ENCODE measurements at regions not wholly inside any gene's neighbourhood (a gene's known extent, or its start where the extent isn't known, plus 50 kb on each side); places are given as distances from the start of the nearest gene placed in this dataset.

- BruUV-seq (replicated peaks): no TSS peak
- CTCF ChIA-PET: interaction anchor here (1.1 to 6.0 kb wide), 7 partner anchors 20 to 224 kb away, joined by 3 to 73 read pairs (median 5); no protein-coding TSS in a partner anchor
Observed at GRCh38 chr3:13228584-13228983, 155.4 kb upstream of the IQSEC1 start.

More at GRCh38 chr3:13228584-13228983, 155.4 kb upstream of the IQSEC1 start:
- intact Hi-C loops (cut with micrococcal nuclease; ENCODE audit: unreplicated experiment): no loop called here
- in situ Hi-C loops (cut with MboI): no loop called here
- Histone ChIP-seq H3K9me3 (replicated peaks; ENCODE audit: control insufficient read depth, insufficient read depth, low read length) (no peaks in the 10 kb centered on the region), H3K4me2 (ENCODE audit: control insufficient read depth, insufficient read depth) (no peak overlapping the region), H4K20me1 (ENCODE audit: control insufficient read depth, insufficient read depth) (no peaks in the 10 kb centered on the region), H3K9ac (ENCODE audit: control insufficient read depth, insufficient read depth, low read length) (no peak overlapping the region), H3K4me1 (ENCODE audit: control insufficient read depth, insufficient read depth, low read length) (no peaks in the 10 kb centered on the region; the same call in 1 of the 2 replicates), H3K79me2 (ENCODE audit: control insufficient read depth, insufficient read depth, low read length) (no peaks in the 10 kb centered on the region), H2AFZ (ENCODE audit: control insufficient read depth, low read depth, low read length) (no peak overlapping the region), H3K27ac (ENCODE audit: control insufficient read depth, insufficient read depth) (no peak overlapping the region), H3K27me3 (replicated peaks in 1 of 2; ENCODE audit: control insufficient read depth in 2 of 2, insufficient read depth in 2 of 2, low read length in 1 of 2) (no peaks in the 10 kb centered on the region), H3K36me3 (ENCODE audit: control insufficient read depth in 2 of 2, insufficient read depth in 2 of 2, low read length in 1 of 2) (no peaks in the 10 kb centered on the region), H3K4me3 (no peak overlapping the region)
- POLR2A ChIA-PET: no interaction called here
- 62% methylated on average over 3 of the region's 3 CpGs for WGBS (ENCODE audit: insufficient coverage, insufficient replicate concordance, low lambda C conversion rate, missing lambda C conversion rate)
- DNase-seq (ENCODE audit: low read depth, low spot score): no peak
- ATAC-seq: no peak
- RAD21 ChIA-PET (ENCODE audit: unreplicated experiment): interaction anchor here (1.6 to 4.8 kb wide), 4 partner anchors 72 to 224 kb away, joined by 5 to 58 read pairs (median 14); no protein-coding TSS in a partner anchor
- no peak for FAIRE-seq
- SMC1A ChIA-PET (ENCODE audit: uncharacterized antibody, unreplicated experiment): interaction anchor here (0.9 to 3.5 kb wide), 3 partner anchors 137 to 224 kb away, joined by 3 to 37 read pairs (median 5); no protein-coding TSS in a partner anchor
- TF ChIP-seq SRF (IDR thresholded peaks at IDR 0.05; ENCODE audit: low read depth in 2 of 2, low read length in 2 of 2) (no peak), ATF7 (IDR thresholded peaks at IDR 0.05; ENCODE audit: low read depth) (no peak), CHD1 (IDR thresholded peaks at IDR 0.05; ENCODE audit: low read depth, low read length) (no peak), MYB (IDR thresholded peaks at IDR 0.05; ENCODE audit: borderline replicate concordance, low read depth, low read length) (no peak), SMAD1 (IDR thresholded peaks at IDR 0.05; ENCODE audit: low read depth, partially characterized antibody) (no peak), POLR2AphosphoS5 (IDR thresholded peaks at IDR 0.05; ENCODE audit: low read length) (no peak), NRF1 (conservative IDR thresholded peaks at IDR 0.05; ENCODE audit: low read depth, low read length) (no peak), ZZZ3 (IDR thresholded peaks at IDR 0.05; ENCODE audit: control insufficient read depth, insufficient read length, low read depth) (no peak), CHD4 (IDR thresholded peaks at IDR 0.05) (no peak), NFYB (IDR thresholded peaks at IDR 0.05; ENCODE audit: insufficient read depth, low read depth, low read length) (no peak), REST (IDR thresholded peaks at IDR 0.05; ENCODE audit: low read depth, low read length) (no peak), HDAC2 (IDR thresholded peaks at IDR 0.05) (no peak)
- TF ChIP-seq, protein P1, sequence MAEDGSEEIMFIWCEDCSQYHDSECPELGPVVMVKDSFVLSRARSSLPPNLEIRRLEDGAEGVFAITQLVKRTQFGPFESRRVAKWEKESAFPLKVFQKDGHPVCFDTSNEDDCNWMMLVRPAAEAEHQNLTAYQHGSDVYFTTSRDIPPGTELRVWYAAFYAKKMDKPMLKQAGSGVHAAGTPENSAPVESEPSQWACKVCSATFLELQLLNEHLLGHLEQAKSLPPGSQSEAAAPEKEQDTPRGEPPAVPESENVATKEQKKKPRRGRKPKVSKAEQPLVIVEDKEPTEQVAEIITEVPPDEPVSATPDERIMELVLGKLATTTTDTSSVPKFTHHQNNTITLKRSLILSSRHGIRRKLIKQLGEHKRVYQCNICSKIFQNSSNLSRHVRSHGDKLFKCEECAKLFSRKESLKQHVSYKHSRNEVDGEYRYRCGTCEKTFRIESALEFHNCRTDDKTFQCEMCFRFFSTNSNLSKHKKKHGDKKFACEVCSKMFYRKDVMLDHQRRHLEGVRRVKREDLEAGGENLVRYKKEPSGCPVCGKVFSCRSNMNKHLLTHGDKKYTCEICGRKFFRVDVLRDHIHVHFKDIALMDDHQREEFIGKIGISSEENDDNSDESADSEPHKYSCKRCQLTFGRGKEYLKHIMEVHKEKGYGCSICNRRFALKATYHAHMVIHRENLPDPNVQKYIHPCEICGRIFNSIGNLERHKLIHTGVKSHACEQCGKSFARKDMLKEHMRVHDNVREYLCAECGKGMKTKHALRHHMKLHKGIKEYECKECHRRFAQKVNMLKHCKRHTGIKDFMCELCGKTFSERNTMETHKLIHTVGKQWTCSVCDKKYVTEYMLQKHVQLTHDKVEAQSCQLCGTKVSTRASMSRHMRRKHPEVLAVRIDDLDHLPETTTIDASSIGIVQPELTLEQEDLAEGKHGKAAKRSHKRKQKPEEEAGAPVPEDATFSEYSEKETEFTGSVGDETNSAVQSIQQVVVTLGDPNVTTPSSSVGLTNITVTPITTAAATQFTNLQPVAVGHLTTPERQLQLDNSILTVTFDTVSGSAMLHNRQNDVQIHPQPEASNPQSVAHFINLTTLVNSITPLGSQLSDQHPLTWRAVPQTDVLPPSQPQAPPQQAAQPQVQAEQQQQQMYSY (CRISPR knock-in tag; IDR thresholded peaks at IDR 0.05): no peak
- TF ChIP-seq, protein P2, sequence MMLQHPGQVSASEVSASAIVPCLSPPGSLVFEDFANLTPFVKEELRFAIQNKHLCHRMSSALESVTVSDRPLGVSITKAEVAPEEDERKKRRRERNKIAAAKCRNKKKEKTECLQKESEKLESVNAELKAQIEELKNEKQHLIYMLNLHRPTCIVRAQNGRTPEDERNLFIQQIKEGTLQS (IDR thresholded peaks at IDR 0.05; ENCODE audit: borderline replicate concordance, extremely low read depth, low read depth, low read length): no peak
- TF ChIP-seq, protein P3, sequence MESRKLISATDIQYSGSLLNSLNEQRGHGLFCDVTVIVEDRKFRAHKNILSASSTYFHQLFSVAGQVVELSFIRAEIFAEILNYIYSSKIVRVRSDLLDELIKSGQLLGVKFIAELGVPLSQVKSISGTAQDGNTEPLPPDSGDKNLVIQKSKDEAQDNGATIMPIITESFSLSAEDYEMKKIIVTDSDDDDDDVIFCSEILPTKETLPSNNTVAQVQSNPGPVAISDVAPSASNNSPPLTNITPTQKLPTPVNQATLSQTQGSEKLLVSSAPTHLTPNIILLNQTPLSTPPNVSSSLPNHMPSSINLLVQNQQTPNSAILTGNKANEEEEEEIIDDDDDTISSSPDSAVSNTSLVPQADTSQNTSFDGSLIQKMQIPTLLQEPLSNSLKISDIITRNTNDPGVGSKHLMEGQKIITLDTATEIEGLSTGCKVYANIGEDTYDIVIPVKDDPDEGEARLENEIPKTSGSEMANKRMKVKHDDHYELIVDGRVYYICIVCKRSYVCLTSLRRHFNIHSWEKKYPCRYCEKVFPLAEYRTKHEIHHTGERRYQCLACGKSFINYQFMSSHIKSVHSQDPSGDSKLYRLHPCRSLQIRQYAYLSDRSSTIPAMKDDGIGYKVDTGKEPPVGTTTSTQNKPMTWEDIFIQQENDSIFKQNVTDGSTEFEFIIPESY (IDR thresholded peaks at IDR 0.05): no peak
